K562 (cell line): ENCODE measurements at regions not wholly inside any gene's neighbourhood (a gene's known extent, or its start where the extent isn't known, plus 50 kb on each side); places are given as distances from the start of the nearest gene placed in this dataset.

Source experiments
- ATAC-seq: fragments of 200-7000 bp; cut with Tn5 transposase; 3 replicates; pipeline ENCODE4 v1.9.1; 2020; ENCODE audit warnings: moderate library complexity
- BruUV-seq: library from RNA; stranded (reverse); fragments of 400-500 nt; replicated peaks from 2 replicates; lab custom pipeline; 2021; lab: Mats Ljungman, UMichigan
- CTCF ChIA-PET: fragments of 300-600 bp; formaldehyde crosslinking; extraction: SDS; loops from one replicate; lab custom pipeline; 2021; ENCODE audit warnings: low intra/inter-chr PET ratio; lab: Yijun Ruan, JAX
- POLR2A ChIA-PET: fragments of 300-600, 350-650 bp; sonication (Branson Sonifier 250); formaldehyde crosslinking; extraction: SDS; loops from one replicate; lab custom pipeline; 2021; ENCODE audit warnings: antibody characterized with exemption, inconsistent platforms; lab: Yijun Ruan, JAX
- DNase-seq, 4 experiments: peaks; one replicate each; pipeline versions ENCODE4 v3.0.0 to v3.0.0-alpha.2; 2011 to 2018; ENCODE audit warnings: low spot score in 3 of 4, mixed read lengths in 3 of 4; ENCODE audit errors: extremely low read depth in 1 of 4
- FAIRE-seq: peaks from 2 replicates; lab custom pipeline; 2011; peaks lifted over from hg19 to GRCh38; lab: Jason Lieb, UNC
- H2AFZ ChIP-seq: 2 replicates; pipeline ENCODE4 v1.6.0; 2011; ENCODE audit warnings: low read depth, low read length, control low read depth, inconsistent platforms
- H3K27ac ChIP-seq: fragments of 200-600 bp; 3 replicates; pipeline ENCODE4 v1.8.0; 2011; ENCODE audit warnings: low read depth, mild to moderate bottlenecking, control low read depth, inconsistent platforms, low read length, moderate library complexity, mixed read lengths; ENCODE audit errors: extremely low read depth
- H3K27me3 ChIP-seq, 2 experiments: fragments of 300-600 bp in 1 of 2; 2 replicates in 1 of 2; 3 replicates in 1 of 2; pipeline versions ENCODE4 v1.6.0 to v1.8.0; 2011; ENCODE audit warnings: inconsistent platforms in 2 of 2, low read length in 2 of 2, mild to moderate bottlenecking in 1 of 2, mixed read lengths in 1 of 2, moderate library complexity in 1 of 2; ENCODE audit not compliant: control insufficient read depth in 2 of 2, insufficient read depth in 2 of 2
- H3K36me3 ChIP-seq: fragments of 300-600 bp; 3 replicates; pipeline ENCODE4 v1.8.0; 2011; ENCODE audit warnings: mild to moderate bottlenecking, low read length, inconsistent platforms; ENCODE audit not compliant: control insufficient read depth, insufficient read depth
- H3K4me1 ChIP-seq, 2 experiments: fragments of 200-600 bp in 1 of 2; replicated peaks in 1 of 2; 2 replicates in 1 of 2; 3 replicates in 1 of 2; pipeline versions ENCODE4 v1.5.1 to v1.8.0; 2011; ENCODE audit warnings: inconsistent platforms in 2 of 2, low read length in 2 of 2, mild to moderate bottlenecking in 1 of 2, mixed read lengths in 1 of 2, moderate library complexity in 1 of 2; ENCODE audit not compliant: control insufficient read depth in 2 of 2, insufficient read depth in 2 of 2
- H3K4me2 ChIP-seq: 2 replicates; pipeline ENCODE4 v1.6.1; 2011; ENCODE audit warnings: low read length, control low read depth, inconsistent platforms, mixed read lengths; ENCODE audit not compliant: insufficient read depth
- H3K4me3 ChIP-seq: fragments of 200-600 bp; sonication (generic), shearing (Covaris generic); 2 replicates; pipeline ENCODE4 v1.5.1; 2016; ENCODE audit warnings: control low read depth, inconsistent platforms
- H3K79me2 ChIP-seq: fragments of 200-600 bp; 3 replicates; pipeline ENCODE4 v1.8.0; 2011; ENCODE audit warnings: low read length, inconsistent platforms; ENCODE audit not compliant: control insufficient read depth, insufficient read depth
- H3K9ac ChIP-seq, 2 experiments: 2 replicates each; pipeline versions ENCODE4 v1.6.0 to v1.6.1; 2011; ENCODE audit warnings: low read depth in 2 of 2, low read length in 2 of 2, control low read depth in 1 of 2, inconsistent platforms in 1 of 2, mild to moderate bottlenecking in 1 of 2, mixed read lengths in 1 of 2; ENCODE audit not compliant: insufficient read depth in 1 of 2
- H3K9me1 ChIP-seq: one replicate; pipeline ENCODE4 v1.6.0; 2011; ENCODE audit warnings: inconsistent platforms, mild to moderate bottlenecking, low read length, moderate library complexity; ENCODE audit not compliant: control insufficient read depth, insufficient read depth
- H3K9me3 ChIP-seq: replicated peaks from 2 replicates; pipeline ENCODE4 v1.5.1; 2011; ENCODE audit warnings: low read depth, low read length, inconsistent platforms; ENCODE audit not compliant: control insufficient read depth, insufficient read depth
- H4K20me1 ChIP-seq: replicated peaks from 2 replicates; pipeline ENCODE4 v1.6.1; 2011; ENCODE audit warnings: low read length, inconsistent platforms, mixed read lengths; ENCODE audit not compliant: control insufficient read depth, insufficient read depth
- CBX1 ChIP-seq: sonication (generic); IDR thresholded peaks from 2 replicates; pipeline ENCODE4 v1.6.1; 2016; ENCODE audit warnings: antibody characterized with exemption, low read depth, mild to moderate bottlenecking
- CHD7 ChIP-seq: fragments of 200-600 bp; sonication (generic); IDR thresholded peaks from one replicate; pipeline ENCODE4 v1.6.1; 2012; ENCODE audit warnings: mild to moderate bottlenecking, low read depth, low read length, inconsistent platforms
- COPS2 ChIP-seq: fragments of 450-650 bp; conservative IDR thresholded peaks from 2 replicates; pipeline ENCODE4 v1.6.1; 2016; ENCODE audit warnings: mild to moderate bottlenecking, moderate library complexity
- MEF2D ChIP-seq: conservative IDR thresholded peaks from 2 replicates; pipeline ENCODE4 v1.6.1; 2016; ENCODE audit warnings: low read depth, missing genetic modification characterization, missing compliant biosample characterization
- PTRF ChIP-seq: fragments of 450-650 bp; IDR thresholded peaks from 2 replicates; pipeline ENCODE4 v1.6.1; 2016; ENCODE audit warnings: mild to moderate bottlenecking, missing genetic modification characterization, missing compliant biosample characterization
- SMC3 ChIP-seq: conservative IDR thresholded peaks from 2 replicates; pipeline ENCODE4 v1.6.1; 2011; ENCODE audit warnings: low read depth, low read length, improper control_type of control experiment; ENCODE audit not compliant: insufficient read depth
- SP2 ChIP-seq: IDR thresholded peaks from 2 replicates; pipeline ENCODE4 v1.6.1; 2011; ENCODE audit warnings: mild to moderate bottlenecking, low read depth, low read length, moderate library complexity; ENCODE audit not compliant: poor library complexity, severe bottlenecking; ENCODE audit errors: extremely low read depth
- ZNF584 ChIP-seq: fragments of 200-800 bp; sonication (Bioruptor generic); IDR thresholded peaks from 2 replicates; pipeline ENCODE4 v1.6.1; 2016; ENCODE audit warnings: low read depth, mild to moderate bottlenecking, missing genetic modification characterization, missing compliant biosample characterization
- WGBS: fragments of 100-300 bp; shearing (Covaris generic); methylation state at CpG from one replicate; pipeline ENCODE4 v1.1.6; 2016; ENCODE audit warnings: low coverage, mixed read lengths; ENCODE audit not compliant: insufficient coverage; ENCODE audit errors: missing lambda C conversion rate; 5-methylcytosine and 5-hydroxymethylcytosine counted together
- in situ Hi-C: fragments of 300-500 bp; cut with MboI; formaldehyde crosslinking; loops from 4 replicates; pipeline ENCODE4 v1.15.0; 2018; ENCODE audit warnings: inconsistent platforms, mixed read lengths
- intact Hi-C: fragments of 100-400 bp; cut with micrococcal nuclease; formaldehyde crosslinking; loops from 2 replicates; pipeline ENCODE4 v1.14.2; 2022
- TF ChIP-seq, protein P1 (sequence below): sonication (generic); formaldehyde crosslinking; IDR thresholded peaks from 2 replicates; pipeline ENCODE4 v1.5.0; 2020; ENCODE audit warnings: missing genetic modification reagents

DNA sequence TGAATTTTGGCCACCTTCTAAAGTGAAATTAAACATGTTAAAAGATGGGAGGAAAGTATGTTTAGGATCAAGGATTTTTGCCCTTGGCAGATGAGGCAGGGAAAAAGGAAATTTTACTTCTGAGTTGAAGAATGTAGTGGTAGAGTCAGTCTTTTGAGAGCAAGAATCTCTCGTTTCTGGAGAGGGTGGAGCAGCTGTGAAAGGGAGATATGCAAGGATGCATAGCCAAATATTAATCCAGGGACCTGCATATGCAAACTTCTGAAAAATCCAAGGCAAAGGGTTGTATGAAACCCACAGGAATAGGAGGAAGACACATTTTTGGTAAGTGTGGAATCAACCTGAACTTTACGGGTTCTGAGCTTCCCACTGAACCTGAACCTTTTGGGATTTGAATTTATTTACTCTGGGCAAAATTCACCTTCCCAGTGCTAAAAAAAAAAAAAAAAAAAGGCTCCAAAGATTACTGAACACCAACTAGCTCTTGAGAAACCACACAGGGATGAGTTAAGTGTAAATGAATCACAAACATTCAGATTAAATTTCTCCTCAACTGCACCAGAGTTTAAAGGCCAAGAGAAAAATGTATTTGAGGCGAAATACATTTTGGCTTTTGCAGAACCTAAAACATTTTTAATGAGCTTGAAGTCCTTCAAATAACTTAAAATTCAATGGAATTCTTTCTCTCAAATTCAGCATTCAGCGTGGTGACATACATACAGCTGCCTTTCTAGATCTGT is 187.1 kb upstream of the CDKN3 start:
- in situ Hi-C loops = no loop called here
- Histone ChIP-seq H3K4me2 (no peak overlapping the region), H2AFZ (no peak overlapping the region), H3K4me3 (no peak overlapping the region), H3K9ac (no peak overlapping the region), H3K27ac (no peak overlapping the region), H3K79me2 (no peaks in the 10 kb centered on the region), H3K9me1 (no peaks in the 10 kb centered on the region), H3K36me3 (no peaks in the 10 kb centered on the region), H4K20me1 (no peaks in the 10 kb centered on the region), H3K4me1 (no peaks in the 10 kb centered on the region), H3K27me3 (no peaks in the 10 kb centered on the region), H3K9me3 (no peaks in the 10 kb centered on the region)
- no peak for FAIRE-seq
- BruUV-seq = no TSS peak
- ATAC-seq = no peak
- intact Hi-C loops = no loop called here
- WGBS = 4% methylated on average over 4 of the region's 4 CpGs
- CTCF ChIA-PET = no interaction called here
- no peak for TF ChIP-seq ZNF584 (CRISPR knock-in tag)
- TF ChIP-seq, protein P1, sequence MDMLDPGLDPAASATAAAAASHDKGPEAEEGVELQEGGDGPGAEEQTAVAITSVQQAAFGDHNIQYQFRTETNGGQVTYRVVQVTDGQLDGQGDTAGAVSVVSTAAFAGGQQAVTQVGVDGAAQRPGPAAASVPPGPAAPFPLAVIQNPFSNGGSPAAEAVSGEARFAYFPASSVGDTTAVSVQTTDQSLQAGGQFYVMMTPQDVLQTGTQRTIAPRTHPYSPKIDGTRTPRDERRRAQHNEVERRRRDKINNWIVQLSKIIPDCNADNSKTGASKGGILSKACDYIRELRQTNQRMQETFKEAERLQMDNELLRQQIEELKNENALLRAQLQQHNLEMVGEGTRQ (CRISPR knock-in tag) = no peak
- TF ChIP-seq SP2 = no peak
- no peak for TF ChIP-seq COPS2
- no peak for TF ChIP-seq PTRF (tag)
- TF ChIP-seq SMC3 = no peak
- no peak for TF ChIP-seq MEF2D (tag)
- TF ChIP-seq CBX1 = no peak
- TF ChIP-seq CHD7 = no peak
- POLR2A ChIA-PET = no interaction called here
- no peak for DNase-seq
